PC-3 (cell line): ENCODE measurements at regions not wholly inside any gene's neighbourhood (a gene's known extent, or its start where the extent isn't known, plus 50 kb on each side); places are given as distances from the start of the nearest gene placed in this dataset.

Experiments
- ATAC-seq: fragments of 200-7000 bp; cut with Tn5 transposase; 2 replicates; pipeline ENCODE4 v1.9.1; 2020; ENCODE audit warnings: mild to moderate bottlenecking, moderate library complexity
- BruUV-seq: library from RNA; stranded (reverse); fragments of 400-500 nt; replicated peaks from 2 replicates; lab custom pipeline; 2021; lab: Mats Ljungman, UMichigan
- CTCF ChIA-PET: fragments of 300-600 bp; sonication (Branson Sonifier 250); formaldehyde crosslinking; loops from one replicate; lab custom pipeline; 2022; ENCODE audit warnings: antibody characterized with exemption; lab: Charles Lee
- POLR2A ChIA-PET: fragments of 300-600 bp; sonication (Branson Sonifier 250); formaldehyde crosslinking; loops from one replicate; lab custom pipeline; 2022; ENCODE audit warnings: antibody characterized with exemption; ENCODE audit not compliant: unreplicated experiment; lab: Charles Lee
- DNase-seq: peaks from one replicate; pipeline ENCODE4 v3.0.0-alpha.2; 2015
- H2AFZ ChIP-seq: fragments of 300-600 bp; sonication (generic); 2 replicates; pipeline ENCODE4 v1.6.0; 2016; ENCODE audit warnings: antibody characterized with exemption, low read length
- H3F3A ChIP-seq: fragments of 300-600 bp; sonication (generic); one replicate; pipeline ENCODE4 v1.6.0; 2017; ENCODE audit warnings: antibody characterized with exemption, low read length, control low read depth, mild to moderate bottlenecking; ENCODE audit not compliant: unreplicated experiment
- H3K27ac ChIP-seq: fragments of 300-600 bp; sonication (generic); 2 replicates; pipeline ENCODE4 v1.5.1; 2016; ENCODE audit warnings: mild to moderate bottlenecking, low read length
- H3K27me3 ChIP-seq: fragments of 300-600 bp; sonication (generic); 2 replicates; pipeline ENCODE4 v1.6.1; 2016; ENCODE audit warnings: low read length, mixed read lengths
- H3K36me3 ChIP-seq: fragments of 300-600 bp; sonication (generic); 2 replicates; pipeline ENCODE4 v1.6.1; 2016; ENCODE audit warnings: low read depth, mixed run types, low read length, mixed read lengths
- H3K4me1 ChIP-seq: fragments of 300-600 bp; sonication (generic); 2 replicates; pipeline ENCODE4 v1.5.1; 2016; ENCODE audit warnings: low read length; ENCODE audit not compliant: insufficient read depth
- H3K4me2 ChIP-seq: fragments of 300-600 bp; sonication (generic); 2 replicates; pipeline ENCODE4 v1.6.0; 2016; ENCODE audit warnings: low read length
- H3K4me3 ChIP-seq: fragments of 300-600 bp; sonication (generic); 2 replicates; pipeline ENCODE4 v1.5.1; 2016; ENCODE audit warnings: mild to moderate bottlenecking, low read length, mixed read lengths
- H3K79me2 ChIP-seq: fragments of 300-600 bp; sonication (generic); 2 replicates; pipeline ENCODE4 v1.6.1; 2017; ENCODE audit warnings: low read length, mixed read lengths
- H3K9ac ChIP-seq: fragments of 300-600 bp; sonication (generic); 2 replicates; pipeline ENCODE4 v1.6.0; 2016; ENCODE audit warnings: mild to moderate bottlenecking, low read length
- H3K9me2 ChIP-seq: fragments of 300-600 bp; sonication (generic); replicated peaks from 2 replicates; pipeline ENCODE4 v1.6.1; 2016; ENCODE audit warnings: mixed run types, low read length, mixed read lengths
- H3K9me3 ChIP-seq: fragments of 300-600 bp; sonication (generic); 2 replicates; pipeline ENCODE4 v1.6.1; 2016; ENCODE audit warnings: low read length, mixed read lengths
- H4K20me1 ChIP-seq: fragments of 300-600 bp; sonication (generic); 2 replicates; pipeline ENCODE4 v1.6.1; 2016; ENCODE audit warnings: low read length, mixed read lengths
- CTCF ChIP-seq: fragments of 300-600 bp; sonication (generic); conservative IDR thresholded peaks from 2 replicates; pipeline ENCODE4 v1.5.1; 2017; ENCODE audit warnings: antibody characterized with exemption, low read depth, mild to moderate bottlenecking, low read length
- EZH2 ChIP-seq: fragments of 300-600 bp; sonication (generic); IDR thresholded peaks from one replicate; pipeline ENCODE4 v1.6.1; 2017; ENCODE audit warnings: antibody characterized with exemption, mild to moderate bottlenecking, low read length; ENCODE audit not compliant: unreplicated experiment
- EZH2phosphoT487 ChIP-seq: fragments of 300-600 bp; sonication (generic); IDR thresholded peaks from 2 replicates; pipeline ENCODE4 v1.6.1; 2018; ENCODE audit warnings: mild to moderate bottlenecking, antibody characterized with exemption, low read length, borderline replicate concordance
- intact Hi-C: fragments of 100-400 bp; cut with micrococcal nuclease; formaldehyde crosslinking; loops from 2 replicates; pipeline ENCODE4 v1.9.0; 2023

DNA sequence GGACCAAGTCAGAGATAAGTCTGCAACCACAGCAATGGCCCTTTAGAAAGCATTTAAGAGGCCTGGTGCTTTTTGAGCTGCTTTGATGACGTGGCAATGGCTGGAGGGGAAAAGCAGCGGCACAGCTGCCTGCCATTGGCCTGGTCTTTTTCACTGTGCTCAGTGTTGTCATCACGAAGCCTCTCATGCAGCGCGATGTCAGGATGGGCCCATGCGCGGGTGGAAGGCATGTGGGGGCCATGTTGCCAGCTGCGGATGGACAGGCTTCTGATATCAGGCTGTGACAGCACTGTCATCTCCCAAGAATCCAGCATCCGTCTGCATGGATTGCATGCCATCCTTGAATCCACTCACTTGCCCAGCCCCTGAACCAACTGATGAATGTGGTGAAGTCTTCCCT is 204.5 kb downstream of the ACKR3 start:
- DNase-seq, result no peak
- intact Hi-C loops, result loop anchor here (10.0 kb wide), 1 partner anchor 101 kb away; no protein-coding TSS in a partner anchor
- no peak overlapping the region for H3K27ac ChIP-seq
- no peaks in the 10 kb centered on the region for H3K36me3 ChIP-seq
- TF ChIP-seq CTCF, result no peak
- no peak for TF ChIP-seq EZH2phosphoT487
- no peak for TF ChIP-seq EZH2
- peaks cover 38% of the 10 kb centered on the region for H3K4me1 ChIP-seq
- H3K9ac ChIP-seq, result no peak overlapping the region
- H4K20me1 ChIP-seq, result no peaks in the 10 kb centered on the region
- H3K9me3 ChIP-seq, result no peaks in the 10 kb centered on the region
- BruUV-seq, result no TSS peak
- H3K79me2 ChIP-seq, result no peaks in the 10 kb centered on the region
- H3K9me2 ChIP-seq, result no peaks in the 10 kb centered on the region
- CTCF ChIA-PET, result no interaction called here
- ATAC-seq, result no peak
- H3K4me2 ChIP-seq, result no peak overlapping the region
- H2AFZ ChIP-seq, result no peak overlapping the region
- POLR2A ChIA-PET, result no interaction called here
- H3F3A ChIP-seq, result peaks cover 5% of the 10 kb centered on the region
- H3K4me3 ChIP-seq, result no peak overlapping the region
- no peaks in the 10 kb centered on the region for H3K27me3 ChIP-seq

DNA sequence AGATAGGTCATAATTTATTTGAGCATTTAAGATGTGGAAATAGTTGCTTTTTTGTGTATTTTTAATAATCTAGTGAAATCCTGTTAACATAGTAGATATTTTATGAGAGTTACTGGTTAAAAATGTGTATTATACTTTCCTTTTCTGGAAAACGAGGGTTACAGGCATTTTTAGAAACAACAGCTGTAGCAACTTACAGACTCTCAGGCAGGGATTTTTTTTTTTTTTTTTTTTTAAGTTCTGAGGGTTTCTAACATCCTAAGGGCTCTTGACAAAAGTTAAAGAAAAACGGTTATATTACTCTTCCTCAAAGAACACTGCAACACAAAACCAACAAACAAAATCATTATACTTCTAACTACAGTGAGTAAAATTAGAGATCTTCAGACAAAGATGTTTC is 205.9 kb downstream of the ACKR3 start:
- intact Hi-C loops, result loop anchor here (5.0 to 10.0 kb wide), 2 partner anchors 99 to 252 kb away; no protein-coding TSS in a partner anchor
- BruUV-seq, result no TSS peak
- Histone ChIP-seq H3K9me3 (no peaks in the 10 kb centered on the region), H3K4me3 (no peak overlapping the region), H3K79me2 (no peaks in the 10 kb centered on the region), H2AFZ (no peak overlapping the region), H3K4me1 (peaks cover 24% of the 10 kb centered on the region), H3K9me2 (no peaks in the 10 kb centered on the region), H3F3A (no peaks in the 10 kb centered on the region), H3K27ac (peak overlapping the region; percentile 93; the same call in 1 of the 2 replicates), H3K27me3 (no peaks in the 10 kb centered on the region), H3K36me3 (no peaks in the 10 kb centered on the region), H3K9ac (no peak overlapping the region), H4K20me1 (no peaks in the 10 kb centered on the region), H3K4me2 (no peak overlapping the region)
- POLR2A ChIA-PET, result no interaction called here
- TF ChIP-seq EZH2 (no peak), EZH2phosphoT487 (no peak), CTCF (no peak)
- ATAC-seq (no peak), DNase-seq (no peak)
- CTCF ChIA-PET, result interaction anchor here (0.6 kb wide), 1 partner anchor 49 kb away, joined by 3 read pairs; no protein-coding TSS in a partner anchor

GRCh38 chr2:236776206-236776605 is 206.6 kb downstream of the ACKR3 start:
- H3K79me2 ChIP-seq, result no peaks in the 10 kb centered on the region
- no TSS peak for BruUV-seq
- TF ChIP-seq CTCF (no peak), EZH2phosphoT487 (no peak), EZH2 (no peak)
- intact Hi-C loops, result loop anchor here (5.0 to 10.0 kb wide), 2 partner anchors 99 to 251 kb away; no protein-coding TSS in a partner anchor
- peaks cover 21% of the 10 kb centered on the region for H3K4me1 ChIP-seq
- no peaks in the 10 kb centered on the region for H3K9me3 ChIP-seq
- H3K36me3 ChIP-seq, result no peaks in the 10 kb centered on the region
- no peaks in the 10 kb centered on the region for H3F3A ChIP-seq
- POLR2A ChIA-PET, result interaction anchor here (0.6 kb wide), 2 partner anchors 54 to 95 kb away, joined by 4 to 7 read pairs; no protein-coding TSS in a partner anchor
- CTCF ChIA-PET, result no interaction called here
- H3K4me3 ChIP-seq, result no peak overlapping the region
- H3K27me3 ChIP-seq, result no peaks in the 10 kb centered on the region
- H3K4me2 ChIP-seq, result peak overlapping the region; percentile 18
- ATAC-seq (no peak), DNase-seq (no peak)
- H3K9ac ChIP-seq, result peak overlapping the region; percentile 54
- H3K9me2 ChIP-seq, result no peaks in the 10 kb centered on the region
- no peaks in the 10 kb centered on the region for H4K20me1 ChIP-seq
- H2AFZ ChIP-seq, result no peak overlapping the region
- peak overlapping the region; percentile 93 for H3K27ac ChIP-seq
